H9 (cell line): ENCODE measurements at regions not wholly inside any gene's neighbourhood (a gene's known extent, or its start where the extent isn't known, plus 50 kb on each side); places are given as distances from the start of the nearest gene placed in this dataset.

Source experiments
- DNase-seq: peaks from one replicate; pipeline ENCODE4 v3.0.0-alpha.2; 2017
- H2AFZ ChIP-seq: one replicate; pipeline ENCODE4 v1.6.1; 2013; ENCODE audit warnings: mild to moderate bottlenecking, low read length, control low read depth, moderate library complexity
- H2AK5ac ChIP-seq: 2 replicates; pipeline ENCODE4 v1.6.1; 2013; ENCODE audit warnings: low read length, control low read depth, mixed read lengths; ENCODE audit not compliant: insufficient read length
- H2BK120ac ChIP-seq: one replicate; pipeline ENCODE4 v1.6.1; 2013; ENCODE audit warnings: low read depth, mild to moderate bottlenecking, low read length, control low read depth, inconsistent platforms; ENCODE audit not compliant: poor library complexity, severe bottlenecking
- H2BK12ac ChIP-seq: 2 replicates; pipeline ENCODE4 v1.6.1; 2013; ENCODE audit warnings: low read length, control low read depth, mixed read lengths, low read depth; ENCODE audit not compliant: insufficient read length
- H2BK15ac ChIP-seq: 2 replicates; pipeline ENCODE4 v1.6.1; 2013; ENCODE audit warnings: low read depth, low read length, control low read depth
- H2BK20ac ChIP-seq: one replicate; pipeline ENCODE4 v1.6.1; 2013; ENCODE audit warnings: low read depth, mild to moderate bottlenecking, low read length, control low read depth, inconsistent platforms; ENCODE audit not compliant: poor library complexity, severe bottlenecking
- H2BK5ac ChIP-seq: 2 replicates; pipeline ENCODE4 v1.6.1; 2013; ENCODE audit warnings: low read length, control low read depth, mixed read lengths; ENCODE audit not compliant: insufficient read length
- H3K14ac ChIP-seq: 2 replicates; pipeline ENCODE4 v1.6.1; 2013; ENCODE audit warnings: low read length, control low read depth; ENCODE audit not compliant: insufficient read depth
- H3K18ac ChIP-seq: 2 replicates; pipeline ENCODE4 v1.6.1; 2013; ENCODE audit warnings: low read depth, mild to moderate bottlenecking, mixed read lengths, low read length, control low read depth; ENCODE audit not compliant: insufficient read length
- H3K23ac ChIP-seq: 2 replicates; pipeline ENCODE4 v1.6.1; 2013; ENCODE audit warnings: low read length, control low read depth, mixed read lengths, low read depth; ENCODE audit not compliant: insufficient read length
- H3K23me2 ChIP-seq: 2 replicates; pipeline ENCODE4 v1.6.1; 2013; ENCODE audit warnings: low read depth, mild to moderate bottlenecking, mixed read lengths, low read length, control low read depth; ENCODE audit not compliant: insufficient read length, poor library complexity, severe bottlenecking
- H3K27ac ChIP-seq: 2 replicates; pipeline ENCODE4 v1.5.1; 2013; ENCODE audit warnings: low read length, control low read depth, mixed read lengths, low read depth; ENCODE audit not compliant: insufficient read length
- H3K27me3 ChIP-seq: 2 replicates; pipeline ENCODE4 v1.6.1; 2013; ENCODE audit warnings: low read length, control low read depth, inconsistent platforms; ENCODE audit not compliant: insufficient read depth
- H3K4ac ChIP-seq: 2 replicates; pipeline ENCODE4 v1.6.1; 2013; ENCODE audit warnings: low read depth, mild to moderate bottlenecking, control low read depth, inconsistent platforms, low read length, moderate library complexity
- H3K4me1 ChIP-seq: 2 replicates; pipeline ENCODE4 v1.6.1; 2013; ENCODE audit warnings: low read length, control low read depth, inconsistent platforms; ENCODE audit not compliant: insufficient read depth
- H3K4me2 ChIP-seq: 2 replicates; pipeline ENCODE4 v1.6.1; 2013; ENCODE audit warnings: low read length, control low read depth, mixed read lengths; ENCODE audit not compliant: insufficient read length, insufficient read depth
- H3K56ac ChIP-seq: 2 replicates; pipeline ENCODE4 v1.6.1; 2013; ENCODE audit warnings: low read depth, mild to moderate bottlenecking, mixed read lengths, low read length, control low read depth; ENCODE audit not compliant: insufficient read length
- H3K79me1 ChIP-seq: 2 replicates; pipeline ENCODE4 v1.6.1; 2013; ENCODE audit warnings: low read depth, mild to moderate bottlenecking, moderate library complexity, low read length, control low read depth, inconsistent platforms; ENCODE audit not compliant: insufficient read depth, poor library complexity, severe bottlenecking
- H3K79me2 ChIP-seq: 2 replicates; pipeline ENCODE4 v1.6.1; 2013; ENCODE audit warnings: low read length, control low read depth, inconsistent platforms; ENCODE audit not compliant: insufficient read depth
- H3K9ac ChIP-seq: 2 replicates; pipeline ENCODE4 v1.6.1; 2013; ENCODE audit warnings: low read length, control low read depth, mixed read lengths; ENCODE audit not compliant: insufficient read length; ENCODE audit errors: extremely low read depth
- H3K9me3 ChIP-seq: one replicate; pipeline ENCODE4 v1.6.1; 2013; ENCODE audit warnings: low read depth, low read length, inconsistent platforms; ENCODE audit not compliant: control insufficient read depth
- H3T11ph ChIP-seq: one replicate; pipeline ENCODE4 v1.6.1; 2013; ENCODE audit warnings: mild to moderate bottlenecking, low read length, control low read depth, inconsistent platforms
- H4K20me1 ChIP-seq: one replicate; pipeline ENCODE4 v1.6.1; 2013; ENCODE audit not compliant: control insufficient read depth, insufficient read length, insufficient read depth
- H4K5ac ChIP-seq: 2 replicates; pipeline ENCODE4 v1.6.1; 2013; ENCODE audit warnings: low read depth, mild to moderate bottlenecking, mixed read lengths, low read length, control low read depth; ENCODE audit not compliant: insufficient read length
- H4K8ac ChIP-seq: replicated peaks from 2 replicates; pipeline ENCODE4 v1.6.1; 2013; ENCODE audit warnings: low read length, control low read depth, mixed read lengths, low read depth; ENCODE audit not compliant: insufficient read length
- H4K91ac ChIP-seq: 2 replicates; pipeline ENCODE4 v1.6.1; 2013; ENCODE audit warnings: low read depth, mild to moderate bottlenecking, moderate library complexity, mixed read lengths, low read length, control low read depth; ENCODE audit not compliant: insufficient read length
- H3K27ac Mint-ChIP-seq, 3 experiments: 2 replicates in 2 of 3; 3 replicates in 1 of 3; pipeline ENCODE4 v1.8.0; 2020 to 2021; ENCODE audit warnings: mixed read lengths in 3 of 3, mild to moderate bottlenecking in 1 of 3, moderate library complexity in 1 of 3
- H3K27me3 Mint-ChIP-seq: 2 replicates; pipeline ENCODE4 v1.8.0; 2021; ENCODE audit warnings: low read depth, mild to moderate bottlenecking, moderate library complexity, mixed read lengths
- H3K36me3 Mint-ChIP-seq, 3 experiments: 2 replicates in 2 of 3; 3 replicates in 1 of 3; pipeline ENCODE4 v1.8.0; 2020 to 2021; ENCODE audit warnings: low read depth in 3 of 3, mixed read lengths in 3 of 3; ENCODE audit not compliant: insufficient read depth in 1 of 3
- H3K4me1 Mint-ChIP-seq, 2 experiments: 2 replicates each; pipeline ENCODE4 v1.8.0; 2020; ENCODE audit warnings: mixed read lengths in 2 of 2
- H3K4me3 Mint-ChIP-seq, 2 experiments: 2 replicates in 1 of 2; 3 replicates in 1 of 2; pipeline ENCODE4 v1.8.0; 2020 to 2021; ENCODE audit warnings: mild to moderate bottlenecking in 2 of 2, mixed read lengths in 2 of 2, moderate library complexity in 1 of 2
- H3K9me3 Mint-ChIP-seq, 2 experiments: 2 replicates in 1 of 2; 3 replicates in 1 of 2; pipeline ENCODE4 v1.8.0; 2020; ENCODE audit warnings: mild to moderate bottlenecking in 2 of 2, mixed read lengths in 2 of 2, moderate library complexity in 1 of 2
- CTCF ChIP-seq: fragments of 200-600 bp; sonication (generic); conservative IDR thresholded peaks from 3 replicates; pipeline ENCODE4 v1.8.0; 2021; ENCODE audit warnings: antibody characterized with exemption, mild to moderate bottlenecking
- WGBS: extraction: QIAGEN DNeasy Blood & Tissue Kit; methylation state at CpG from one replicate; pipeline ENCODE4 v1.1.7; 2013; ENCODE audit warnings: missing lambda C conversion rate, low lambda C conversion rate, mixed read lengths; ENCODE audit not compliant: insufficient read length; ENCODE audit errors: extremely low coverage; 5-methylcytosine and 5-hydroxymethylcytosine counted together

DNA sequence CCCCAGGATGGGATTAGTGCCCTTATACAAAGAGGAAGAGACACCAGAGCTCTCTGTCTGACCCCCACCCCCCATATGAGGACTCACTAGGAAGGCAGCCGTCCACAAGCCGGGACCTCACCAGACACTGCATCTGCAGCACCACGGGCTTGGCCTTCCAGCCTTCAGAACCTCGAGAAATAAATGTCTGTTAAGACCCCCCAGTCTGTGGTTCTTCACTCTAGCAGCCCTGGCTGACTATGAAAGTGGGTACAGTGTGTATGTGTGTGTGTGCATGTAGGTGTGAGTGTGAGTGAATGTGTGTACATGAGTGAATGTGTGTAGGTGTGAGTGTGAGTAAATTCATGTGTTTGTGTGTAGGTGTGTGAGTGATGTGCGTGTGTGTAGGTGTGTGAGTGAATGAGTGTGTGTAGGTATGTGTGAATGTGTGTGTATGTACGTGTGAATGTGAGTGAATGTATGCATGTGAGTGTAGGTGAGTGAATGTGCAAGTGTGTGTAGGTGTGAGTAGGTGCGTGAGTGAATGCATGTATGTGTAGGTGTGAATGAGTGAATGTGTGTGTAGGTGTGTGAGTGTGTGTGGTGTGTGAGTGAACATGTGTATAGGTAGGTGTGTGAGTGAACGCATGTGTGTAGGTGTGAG is 201.6 kb upstream of the ZNF536 start:
- no peak overlapping the region for H2BK15ac ChIP-seq

More for the DNA sequence above, 201.6 kb upstream of the ZNF536 start:
- no peaks in the 10 kb centered on the region for H3K79me2 ChIP-seq
- peaks cover 2% of the 10 kb centered on the region; the same call in 1 of the 2 replicates for H3K27me3 Mint-ChIP-seq
- WGBS: 100% methylated on average over 4 of the region's 8 CpGs
- no peak overlapping the region for H2BK120ac ChIP-seq
- H3K4me1 Mint-ChIP-seq: no peaks in the 10 kb centered on the region
- no peak overlapping the region for H4K5ac ChIP-seq
- no peak overlapping the region for H3T11ph ChIP-seq
- no peaks in the 10 kb centered on the region for H4K20me1 ChIP-seq
- H4K91ac ChIP-seq: no peak overlapping the region
- no peak overlapping the region for H3K23ac ChIP-seq
- H3K14ac ChIP-seq: no peak overlapping the region
- no peaks in the 10 kb centered on the region for H3K36me3 Mint-ChIP-seq
- no peak overlapping the region for H2BK12ac ChIP-seq
- no peak overlapping the region for H3K4ac ChIP-seq
- H3K56ac ChIP-seq: no peak overlapping the region
- H3K27me3 ChIP-seq: no peaks in the 10 kb centered on the region
- H3K9ac ChIP-seq: no peak overlapping the region
- no peak for TF ChIP-seq CTCF
- H3K4me3 Mint-ChIP-seq: no peak overlapping the region
- no peak overlapping the region for H3K4me2 ChIP-seq
- H2AFZ ChIP-seq: no peak overlapping the region
- H3K18ac ChIP-seq: no peak overlapping the region
- no peak overlapping the region for H3K27ac Mint-ChIP-seq
- no peak overlapping the region for H4K8ac ChIP-seq
- no peak overlapping the region for H2AK5ac ChIP-seq
- H3K27ac ChIP-seq: no peak overlapping the region
- no peaks in the 10 kb centered on the region for H3K23me2 ChIP-seq
- no peak overlapping the region for H2BK20ac ChIP-seq
- no peak for DNase-seq
- no peaks in the 10 kb centered on the region for H3K79me1 ChIP-seq
- H3K9me3 ChIP-seq: no peaks in the 10 kb centered on the region
- H2BK5ac ChIP-seq: no peak overlapping the region
- H3K4me1 ChIP-seq: no peaks in the 10 kb centered on the region
- H3K9me3 Mint-ChIP-seq: no peaks in the 10 kb centered on the region
